Coronary artery (tissue), 2 donors: ENCODE measurements at regions not wholly inside any gene's neighbourhood (a gene's known extent, or its start where the extent isn't known, plus 50 kb on each side); places are given as distances from the start of the nearest gene placed in this dataset.

Experiments used
- DNase-seq: peaks from one replicate; pipeline ENCODE4 v3.0.0-alpha.2; 2017; ENCODE audit warnings: low spot score
- H3K27ac ChIP-seq, 2 donors: fragments of 200-600 bp; sonication (generic); one replicate each; pipeline ENCODE4 v1.5.1; 2016 to 2019
- H3K4me3 ChIP-seq: fragments of 200-600 bp; sonication (generic); 2 replicates; pipeline ENCODE4 v1.5.1; 2016; ENCODE audit warnings: mild to moderate bottlenecking, moderate library complexity
- CTCF ChIP-seq: fragments of 200-600 bp; sonication (generic); IDR thresholded peaks from one replicate; pipeline ENCODE4 v1.5.1; 2019; ENCODE audit warnings: antibody characterized with exemption

DNA sequence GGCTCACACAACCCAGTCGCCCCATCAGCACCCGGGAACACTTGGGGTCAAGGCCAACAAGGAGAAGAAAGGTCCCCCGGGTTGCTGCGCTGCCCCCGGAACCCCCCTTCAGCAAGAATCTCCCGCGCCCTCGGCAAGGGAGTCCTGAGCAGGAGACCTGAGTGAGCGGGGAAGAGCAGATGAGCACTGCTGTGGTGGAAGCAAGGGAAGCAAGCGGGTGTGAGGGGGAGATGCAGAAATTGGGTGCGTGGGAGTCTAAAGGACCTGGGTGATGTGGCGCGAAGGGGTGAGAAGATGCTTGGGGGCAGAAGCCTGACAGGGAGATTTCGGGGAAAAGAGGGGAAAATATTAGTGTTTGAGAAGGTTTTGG is 105.5 kb upstream of the PRB2 start:
- Histone ChIP-seq H3K27ac (no peak overlapping the region), H3K4me3 (no peak overlapping the region)
- TF ChIP-seq CTCF: no peak
- no peak for DNase-seq

DNA sequence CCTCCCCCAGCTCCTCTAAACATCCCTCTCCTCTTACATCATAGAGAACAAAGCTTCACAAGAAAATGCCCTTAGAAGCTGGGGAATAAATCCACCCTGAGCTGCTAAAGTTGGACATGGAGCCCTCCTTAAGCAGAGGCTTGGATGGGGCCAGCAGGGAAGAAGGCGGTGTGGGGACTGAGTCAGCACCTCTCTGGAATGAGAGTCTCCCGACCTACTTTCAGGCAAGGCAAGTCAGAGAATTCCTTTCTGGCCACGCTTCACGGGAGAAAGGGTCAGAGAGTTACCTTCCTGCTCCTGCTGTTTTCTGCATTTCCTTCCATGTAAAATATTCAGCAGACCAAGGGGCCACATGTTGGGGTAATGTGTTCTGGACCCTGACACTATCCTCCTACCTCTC is 113.3 kb upstream of the PRB2 start:
- no peak for DNase-seq

GRCh38 chr12:11509326-11509725 is 114.0 kb upstream of the PRB2 start:
- Histone ChIP-seq H3K27ac (no peak overlapping the region), H3K4me3 (no peak overlapping the region)
- no peak for TF ChIP-seq CTCF
- DNase-seq: no peak

More for the DNA sequence above, 113.3 kb upstream of the PRB2 start:
- TF ChIP-seq CTCF: no peak
- Histone ChIP-seq H3K4me3 (no peak overlapping the region), H3K27ac (no peak overlapping the region)

- TF ChIP-seq CTCF: no peak
- Histone ChIP-seq H3K4me3 (no peak overlapping the region), H3K27ac (no peak overlapping the region)
- no peak for DNase-seq
Measured at GRCh38 chr12:11510671-11511070, 115.3 kb upstream of the PRB2 start.

DNA sequence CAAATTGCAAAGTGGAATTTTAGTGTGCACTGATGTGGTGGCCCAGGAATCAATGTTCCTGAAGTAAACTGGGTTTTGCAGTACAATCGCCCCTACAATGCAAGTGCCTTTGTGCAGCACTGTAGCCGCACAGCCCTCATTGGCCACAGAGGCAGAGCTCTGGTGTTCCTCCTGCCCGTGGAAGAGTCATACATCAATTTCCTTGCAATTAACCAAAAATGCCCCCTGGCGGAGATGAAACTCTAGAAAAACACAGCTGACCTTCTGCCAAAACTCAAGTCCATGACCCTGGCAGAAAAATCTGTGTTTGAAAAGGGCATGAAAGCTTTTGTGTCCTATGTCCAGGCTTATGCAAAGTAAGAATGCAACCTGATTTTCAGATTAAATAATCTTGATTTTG is 117.9 kb upstream of the PRB2 start:
- no peak for TF ChIP-seq CTCF
- DNase-seq: no peak
- Histone ChIP-seq H3K27ac (no peak overlapping the region), H3K4me3 (no peak overlapping the region)

DNA sequence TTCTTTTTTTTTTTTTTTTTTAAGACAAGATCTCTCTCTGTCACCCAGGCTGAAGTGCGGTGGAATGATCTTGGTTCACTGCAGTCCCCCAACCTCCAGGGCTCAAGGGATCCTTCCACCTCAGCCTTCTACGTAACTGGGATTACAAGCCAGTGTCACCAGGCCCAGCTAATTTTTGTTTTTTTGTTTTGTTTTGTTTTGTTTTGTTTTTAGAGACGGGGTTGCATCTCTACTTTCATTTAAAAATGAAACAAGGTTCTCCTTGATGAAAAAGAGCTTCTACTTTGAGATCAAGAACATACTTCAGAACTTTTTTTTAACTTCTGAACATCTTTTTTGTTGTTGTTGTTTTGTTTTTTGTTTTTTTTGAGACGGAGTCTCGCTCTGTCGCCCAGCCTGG is 121.7 kb upstream of the PRB2 start:
- Histone ChIP-seq H3K4me3 (no peak overlapping the region), H3K27ac (no peak overlapping the region)
- no peak for TF ChIP-seq CTCF
- no peak for DNase-seq

DNA sequence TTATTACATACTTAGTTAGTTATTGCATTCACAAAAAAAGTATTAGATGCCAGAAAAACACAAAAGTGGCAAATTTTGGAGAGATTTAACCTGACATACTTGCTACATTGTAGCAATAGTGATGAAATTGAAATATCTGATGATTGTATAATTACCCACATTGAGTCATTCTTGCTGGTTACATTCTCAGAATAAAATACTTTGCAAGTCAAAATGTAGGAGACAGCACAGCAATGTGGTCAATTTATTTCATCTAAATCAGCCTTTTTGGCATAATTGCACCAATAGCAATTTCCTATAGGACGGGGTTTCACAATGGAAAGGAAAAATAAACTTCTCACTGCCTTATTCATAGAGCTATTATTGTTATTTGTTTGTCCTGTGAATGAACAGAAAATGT is 125.0 kb upstream of the ETV6 start:
- no peak overlapping the region for H3K4me3 ChIP-seq
- no peak for TF ChIP-seq CTCF

More for the DNA sequence above, 125.0 kb upstream of the ETV6 start:
- DNase-seq: no peak
- no peak overlapping the region for H3K27ac ChIP-seq
